Cardiac muscle cell (in vitro differentiated cells and primary cell): ENCODE measurements at regions not wholly inside any gene's neighbourhood (a gene's known extent, or its start where the extent isn't known, plus 50 kb on each side); places are given as distances from the start of the nearest gene placed in this dataset.
"Not testable (repeated sequence)": the region's sequence is repeated elsewhere in the genome, so short reads cannot be mapped to it uniquely, and the experiment has no call there.

Experiments used
- DNase-seq, 2 donors: peaks; one replicate each; pipeline versions ENCODE4 v3.0.0 to v3.0.0-alpha.2; 2010 to 2017; ENCODE audit warnings: low read depth in 1 of 2, low spot score in 1 of 2
- H3K27ac ChIP-seq: fragments of 200-600 bp; sonication (generic); 2 replicates; pipeline ENCODE4 v1.5.1; 2016
- H3K27me3 ChIP-seq: fragments of 200-600 bp; sonication (generic); 2 replicates; pipeline ENCODE4 v1.6.0; 2016; ENCODE audit warnings: control low read depth
- H3K36me3 ChIP-seq: fragments of 200-600 bp; sonication (generic); 2 replicates; pipeline ENCODE4 v1.5.1; 2016; ENCODE audit warnings: control low read depth
- H3K4me1 ChIP-seq: fragments of 200-600 bp; sonication (generic); 2 replicates; pipeline ENCODE4 v1.8.1; 2017; ENCODE audit warnings: low read depth, mild to moderate bottlenecking, mixed run types
- H3K4me3 ChIP-seq: fragments of 200-600 bp; sonication (generic); 2 replicates; pipeline ENCODE4 v1.5.1; 2016; ENCODE audit warnings: mild to moderate bottlenecking
- H3K9me3 ChIP-seq: fragments of 200-600 bp; sonication (generic); 2 replicates; pipeline ENCODE4 v1.5.1; 2017; ENCODE audit warnings: low read depth, mild to moderate bottlenecking, control low read depth

DNA sequence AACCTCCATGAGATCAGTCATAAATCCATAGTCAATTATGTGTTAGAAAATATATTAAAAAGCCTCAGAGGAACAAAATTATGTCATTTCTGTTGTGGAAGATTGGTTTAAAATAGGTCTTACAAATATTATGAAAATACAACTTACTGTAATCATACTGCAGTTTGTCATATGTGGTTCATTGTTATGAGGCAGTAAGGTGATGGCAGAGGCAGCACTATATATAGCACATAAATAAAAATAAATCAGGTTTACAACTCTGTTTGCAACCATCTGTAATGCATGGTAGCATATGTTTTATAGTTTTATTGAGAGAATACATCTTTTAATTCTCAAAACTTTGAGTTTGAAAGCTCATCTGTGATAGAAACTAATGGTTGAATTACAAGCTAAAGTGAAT lies 651.4 kb downstream of the PCDH11X start:
- H3K4me1 ChIP-seq, H3K4me3 ChIP-seq, H3K27me3 ChIP-seq, DNase-seq, H3K27ac ChIP-seq, H3K9me3 ChIP-seq, H3K36me3 ChIP-seq: not testable (repeated sequence)

GRCh38 chrX:92460539-92460938 lies 681.4 kb downstream of the PCDH11X start:
- not testable (repeated sequence) for H3K27me3 ChIP-seq, H3K27ac ChIP-seq, H3K4me3 ChIP-seq, H3K36me3 ChIP-seq, H3K9me3 ChIP-seq, DNase-seq, H3K4me1 ChIP-seq

GRCh38 chrX:92480165-92480564 lies 701.0 kb downstream of the PCDH11X start:
- H3K4me3 ChIP-seq, H3K27ac ChIP-seq, H3K9me3 ChIP-seq, H3K4me1 ChIP-seq, H3K36me3 ChIP-seq, DNase-seq, H3K27me3 ChIP-seq: not testable (repeated sequence)

DNA sequence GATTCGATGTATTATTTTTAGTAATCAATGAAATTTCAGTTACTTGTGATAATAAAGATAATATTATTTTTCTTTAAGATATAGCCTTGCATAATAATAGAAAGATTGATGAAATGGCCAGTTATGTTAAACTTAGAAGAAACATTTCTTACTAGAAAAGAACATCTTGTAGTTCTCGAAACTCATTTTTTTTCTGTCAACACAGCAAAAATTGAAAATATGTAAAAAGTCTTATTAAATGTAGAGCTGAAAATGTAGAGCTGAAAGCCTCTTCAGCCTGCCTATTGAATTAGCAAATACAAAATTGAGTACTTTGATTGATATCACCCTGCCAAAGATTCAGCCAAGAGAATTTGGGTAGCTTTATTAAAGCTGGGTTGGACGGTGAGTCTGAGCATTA lies 706.3 kb downstream of the PCDH11X start:
- H3K27ac ChIP-seq, H3K9me3 ChIP-seq, DNase-seq, H3K4me1 ChIP-seq, H3K4me3 ChIP-seq, H3K27me3 ChIP-seq, H3K36me3 ChIP-seq: not testable (repeated sequence)

- H3K27me3 ChIP-seq, DNase-seq, H3K9me3 ChIP-seq, H3K27ac ChIP-seq, H3K36me3 ChIP-seq, H3K4me1 ChIP-seq, H3K4me3 ChIP-seq: not testable (repeated sequence)
Observed at GRCh38 chrX:92515270-92515669, 736.1 kb downstream of the PCDH11X start.

GRCh38 chrX:92528995-92529394 lies 749.8 kb downstream of the PCDH11X start:
- not testable (repeated sequence) for H3K27me3 ChIP-seq, H3K27ac ChIP-seq, H3K4me1 ChIP-seq, H3K36me3 ChIP-seq, H3K9me3 ChIP-seq, DNase-seq, H3K4me3 ChIP-seq

DNA sequence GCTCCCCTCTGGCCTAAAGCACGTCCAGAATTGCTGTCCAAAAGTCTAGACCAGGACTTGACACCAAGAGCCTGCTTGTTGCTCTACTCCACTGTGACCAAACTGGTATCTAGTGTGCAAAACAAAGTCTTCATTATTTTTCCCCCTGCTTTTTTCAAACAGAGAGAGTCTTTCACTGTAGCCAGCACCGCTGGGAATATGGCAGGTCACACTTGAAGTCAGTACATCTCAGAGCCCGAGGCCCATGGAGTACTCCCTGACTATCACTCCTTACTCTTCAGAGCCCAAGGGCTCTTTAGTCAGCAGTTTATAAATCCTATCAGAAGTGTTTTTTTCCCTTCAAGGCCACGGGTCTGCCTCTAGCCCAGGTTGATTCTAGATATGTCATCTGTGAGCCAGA lies 761.3 kb downstream of the PCDH11X start:
- not testable (repeated sequence) for H3K27me3 ChIP-seq, H3K36me3 ChIP-seq, H3K4me3 ChIP-seq, H3K4me1 ChIP-seq, DNase-seq, H3K9me3 ChIP-seq, H3K27ac ChIP-seq

DNA sequence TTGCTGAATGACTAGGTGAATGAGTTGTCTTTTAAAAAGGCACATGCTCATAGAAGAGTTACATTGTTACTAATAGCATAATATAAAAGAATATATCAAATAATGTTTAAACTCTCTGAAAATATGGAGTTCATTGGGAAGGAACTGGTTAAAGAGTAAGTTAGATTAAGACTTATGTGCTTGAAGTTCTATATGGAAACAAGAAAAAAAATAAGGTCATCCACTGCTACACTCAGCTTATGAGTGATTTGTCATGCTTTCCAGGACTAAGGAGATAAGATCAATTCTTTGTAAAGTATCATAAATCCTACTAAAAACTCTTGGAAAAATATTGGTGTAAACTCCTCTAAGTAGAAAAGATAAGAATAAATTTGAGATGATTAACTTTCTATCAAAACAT lies 779.1 kb downstream of the PCDH11X start:
- not testable (repeated sequence) for H3K27ac ChIP-seq

DNA sequence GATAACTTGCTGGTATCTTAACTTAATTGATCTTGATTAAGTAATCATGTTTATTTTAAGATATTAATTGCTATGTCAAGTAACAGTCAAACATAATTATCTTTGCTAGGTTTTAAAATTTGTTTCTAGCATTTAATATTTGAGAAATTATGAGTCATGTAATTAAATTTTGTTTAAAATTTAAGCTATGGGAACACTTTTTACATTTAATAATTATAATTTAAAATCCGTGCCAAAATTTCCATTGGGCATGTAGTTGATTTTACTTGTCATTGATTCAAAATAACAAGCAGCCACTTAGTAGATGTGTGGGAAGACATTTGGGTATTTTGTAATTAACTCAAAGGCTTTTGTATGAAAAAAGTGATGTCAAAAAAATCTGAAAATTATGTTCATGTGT lies 779.6 kb downstream of the PCDH11X start:
- not testable (repeated sequence) for H3K4me1 ChIP-seq, H3K9me3 ChIP-seq, H3K27ac ChIP-seq, DNase-seq, H3K4me3 ChIP-seq, H3K27me3 ChIP-seq, H3K36me3 ChIP-seq

More for the DNA sequence above, 779.1 kb downstream of the PCDH11X start:
- not testable (repeated sequence) for H3K27me3 ChIP-seq, H3K36me3 ChIP-seq, H3K4me3 ChIP-seq, H3K9me3 ChIP-seq, H3K4me1 ChIP-seq, DNase-seq

DNA sequence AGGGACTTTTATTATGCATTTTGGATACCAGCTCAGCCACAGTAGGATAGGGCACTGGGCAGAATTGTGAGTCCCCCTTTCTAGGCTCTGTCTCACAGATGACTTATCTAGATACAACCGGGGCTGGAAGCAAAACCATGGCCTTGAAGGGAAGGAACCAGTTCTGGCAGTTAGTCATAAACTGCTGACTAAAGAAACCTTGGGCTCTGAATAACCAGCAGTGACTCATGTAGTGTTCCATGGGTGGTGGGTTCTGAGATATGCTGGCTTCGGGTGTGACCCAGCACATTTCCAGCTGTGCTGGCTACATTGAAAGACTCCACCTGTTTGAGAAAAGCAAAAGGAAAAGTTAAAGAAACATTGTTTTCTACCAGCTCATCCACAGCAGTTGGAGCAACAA lies 780.9 kb downstream of the PCDH11X start:
- not testable (repeated sequence) for H3K9me3 ChIP-seq, H3K4me1 ChIP-seq, H3K4me3 ChIP-seq, H3K36me3 ChIP-seq, H3K27ac ChIP-seq, H3K27me3 ChIP-seq
- DNase-seq = peak in 1 of 2 donors; percentile 0

GRCh38 chrX:92570217-92570616 lies 791.0 kb downstream of the PCDH11X start:
- not testable (repeated sequence) for H3K27ac ChIP-seq, H3K36me3 ChIP-seq, H3K4me1 ChIP-seq, H3K4me3 ChIP-seq, H3K27me3 ChIP-seq, H3K9me3 ChIP-seq
- peak in 1 of 2 donors; percentile 6 for DNase-seq

DNA sequence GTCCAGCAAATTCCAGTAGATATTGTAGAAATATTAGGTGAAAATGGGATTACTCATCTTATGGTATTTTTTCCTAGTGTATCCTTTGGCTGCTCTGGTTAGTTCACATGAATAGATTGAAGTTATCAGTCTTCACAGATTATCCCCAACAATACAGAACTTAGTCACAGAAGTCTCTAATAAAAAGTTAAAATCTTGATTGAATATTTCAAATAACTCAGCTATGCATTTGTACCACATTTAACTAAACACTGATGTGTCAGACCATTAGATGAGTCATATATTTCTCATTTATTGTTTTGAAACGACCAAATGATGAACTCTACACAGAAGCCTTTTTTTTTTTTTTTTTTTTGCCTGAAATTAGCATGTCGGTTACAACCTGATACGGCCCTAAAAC lies 807.5 kb downstream of the PCDH11X start:
- not testable (repeated sequence) for H3K4me3 ChIP-seq, H3K27me3 ChIP-seq, H3K36me3 ChIP-seq, H3K27ac ChIP-seq, DNase-seq, H3K9me3 ChIP-seq, H3K4me1 ChIP-seq

GRCh38 chrX:92589676-92590075 lies 810.5 kb downstream of the PCDH11X start:
- not testable (repeated sequence) for H3K4me1 ChIP-seq, H3K4me3 ChIP-seq, DNase-seq, H3K9me3 ChIP-seq, H3K27me3 ChIP-seq, H3K27ac ChIP-seq, H3K36me3 ChIP-seq

DNA sequence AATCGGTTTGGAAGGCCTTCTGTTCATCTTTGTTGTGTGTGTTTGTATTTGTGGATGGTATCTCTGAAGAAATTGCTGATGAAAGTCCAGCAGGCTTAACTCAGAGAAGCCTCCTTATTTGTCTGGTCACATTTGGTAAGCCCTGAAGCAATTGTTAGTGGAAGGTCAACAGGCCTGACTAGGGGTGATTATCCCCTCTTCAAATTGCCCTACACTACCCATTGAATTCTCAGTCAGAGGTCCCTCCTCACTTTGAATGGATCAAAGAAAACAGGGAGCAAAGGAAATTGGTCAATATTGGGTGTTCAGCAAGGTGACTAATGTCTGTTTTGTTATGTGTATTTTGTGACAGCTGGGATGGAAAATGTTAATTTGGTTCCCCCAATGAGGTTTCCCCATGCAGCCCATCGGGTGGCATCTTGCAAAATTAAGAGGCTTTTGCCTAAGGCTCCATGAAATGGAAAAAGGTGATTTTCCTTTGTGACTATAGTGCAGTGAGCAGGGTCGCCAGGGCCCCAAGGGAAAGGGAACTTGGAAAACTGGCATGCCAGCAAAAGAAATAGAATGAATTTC lies 811.6 kb downstream of the PCDH11X start:
- H3K4me1 ChIP-seq, H3K27me3 ChIP-seq, H3K36me3 ChIP-seq, H3K4me3 ChIP-seq, DNase-seq, H3K27ac ChIP-seq, H3K9me3 ChIP-seq: not testable (repeated sequence)

GRCh38 chrX:92611517-92611916 lies 832.3 kb downstream of the PCDH11X start:
- not testable (repeated sequence) for H3K9me3 ChIP-seq, DNase-seq, H3K36me3 ChIP-seq, H3K27ac ChIP-seq, H3K4me3 ChIP-seq, H3K4me1 ChIP-seq, H3K27me3 ChIP-seq
